ENCODE measurements at regions not wholly inside any gene's neighbourhood (a gene's known extent, or its start where the extent isn't known, plus 50 kb on each side); places are given as distances from the start of the nearest gene placed in this dataset.

DNA sequence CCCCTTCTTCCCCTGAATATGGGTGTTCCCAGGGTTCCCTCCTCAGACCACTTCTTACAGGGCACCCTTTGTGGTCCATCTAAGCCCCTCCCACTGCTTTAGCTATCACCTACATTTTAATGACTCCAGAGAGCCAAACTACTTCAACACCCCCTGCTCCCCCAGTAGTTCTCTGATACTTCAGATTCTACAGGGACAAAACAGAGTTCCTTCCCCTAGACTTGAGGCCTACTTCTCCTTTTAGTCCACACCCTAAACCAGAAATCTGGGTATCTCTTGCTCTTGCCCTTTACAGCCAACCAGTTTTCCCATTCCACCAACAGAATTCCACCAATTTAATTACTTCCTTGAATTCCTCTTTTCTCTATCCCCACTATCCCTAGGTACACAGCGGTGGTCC is 107.2 kb downstream of the KCNRG start:
- TF ChIP-seq, protein P1, sequence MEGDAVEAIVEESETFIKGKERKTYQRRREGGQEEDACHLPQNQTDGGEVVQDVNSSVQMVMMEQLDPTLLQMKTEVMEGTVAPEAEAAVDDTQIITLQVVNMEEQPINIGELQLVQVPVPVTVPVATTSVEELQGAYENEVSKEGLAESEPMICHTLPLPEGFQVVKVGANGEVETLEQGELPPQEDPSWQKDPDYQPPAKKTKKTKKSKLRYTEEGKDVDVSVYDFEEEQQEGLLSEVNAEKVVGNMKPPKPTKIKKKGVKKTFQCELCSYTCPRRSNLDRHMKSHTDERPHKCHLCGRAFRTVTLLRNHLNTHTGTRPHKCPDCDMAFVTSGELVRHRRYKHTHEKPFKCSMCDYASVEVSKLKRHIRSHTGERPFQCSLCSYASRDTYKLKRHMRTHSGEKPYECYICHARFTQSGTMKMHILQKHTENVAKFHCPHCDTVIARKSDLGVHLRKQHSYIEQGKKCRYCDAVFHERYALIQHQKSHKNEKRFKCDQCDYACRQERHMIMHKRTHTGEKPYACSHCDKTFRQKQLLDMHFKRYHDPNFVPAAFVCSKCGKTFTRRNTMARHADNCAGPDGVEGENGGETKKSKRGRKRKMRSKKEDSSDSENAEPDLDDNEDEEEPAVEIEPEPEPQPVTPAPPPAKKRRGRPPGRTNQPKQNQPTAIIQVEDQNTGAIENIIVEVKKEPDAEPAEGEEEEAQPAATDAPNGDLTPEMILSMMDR (IDR thresholded peaks at IDR 0.05), result no peak
- Histone ChIP-seq H3K9me3 (no peaks in the 10 kb centered on the region), H3K27me3 (no peaks in the 10 kb centered on the region), H3K4me1 (peaks cover 2 to 70% (median 56%) of the 10 kb centered on the region in 9 donors), H3K27ac (peak overlapping the region in 8 of 10 donors; percentile 94 to 100 (median 100)), H3K4me3 (peak overlapping the region in 3 of 10 donors; percentile 90 to 96 (median 96)), H3K36me3 (peaks cover 0 to 18% (median 0%) of the 10 kb centered on the region in 9 donors)
- no peak for ATAC-seq
- WGBS, 2 donors, result 98% methylated on average over 1 of the region's 1 CpG
- no peak for DNase-seq
- intact Hi-C loops (cut with DNase I), result loop anchor here in 7 of 10 donors (2.0 to 10.0 kb wide), 6 partner anchors 35 to 572 kb away; partner anchors contain the start of gene TRIM13 (in 1 of the 7)

DNA sequence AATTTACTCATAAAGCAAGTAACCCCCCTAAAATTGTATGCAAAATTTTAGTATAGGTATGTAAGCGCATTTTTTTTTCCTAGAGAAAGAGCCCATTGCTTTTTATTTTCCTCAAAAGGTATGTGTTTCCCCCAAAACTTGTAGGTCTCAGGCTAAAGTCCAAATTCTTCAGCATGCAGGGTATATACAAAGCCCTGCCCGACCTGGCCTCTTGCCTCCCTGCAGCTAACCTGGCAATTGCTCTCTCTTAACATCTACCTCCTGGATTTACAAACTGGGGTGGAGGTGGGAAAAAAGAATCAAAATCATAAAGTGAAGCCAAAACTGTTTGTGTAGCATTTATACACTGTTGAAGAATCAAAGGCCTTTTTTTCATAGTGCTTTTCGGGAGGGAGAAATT is 107.8 kb downstream of the KCNRG start:
- H3K27ac ChIP-seq, result peak overlapping the region; percentile 94 to 100 (median 100)
- H3K27me3 ChIP-seq, result peaks cover 0 to 4% (median 0%) of the 10 kb centered on the region in 7 donors
- ATAC-seq (no peak), DNase-seq (no peak)
- peak overlapping the region; percentile 51 to 98 (median 94) for H3K4me3 ChIP-seq
- H3K9me3 ChIP-seq, result no peaks in the 10 kb centered on the region
- intact Hi-C loops (cut with DNase I), result loop anchor here in 7 of 10 donors (2.0 to 10.0 kb wide), 6 partner anchors 36 to 572 kb away; partner anchors contain the start of gene TRIM13 (in 1 of the 7)
- H3K4me1 ChIP-seq, result peaks cover 2 to 71% (median 56%) of the 10 kb centered on the region in 9 donors
- peaks cover 0 to 18% (median 0%) of the 10 kb centered on the region in 9 donors for H3K36me3 ChIP-seq
- TF ChIP-seq, protein P1 (IDR thresholded peaks at IDR 0.05), result no peak
- WGBS, 2 donors, result 60 to 63% methylated on average over 3 of the region's 3 CpGs

DNA sequence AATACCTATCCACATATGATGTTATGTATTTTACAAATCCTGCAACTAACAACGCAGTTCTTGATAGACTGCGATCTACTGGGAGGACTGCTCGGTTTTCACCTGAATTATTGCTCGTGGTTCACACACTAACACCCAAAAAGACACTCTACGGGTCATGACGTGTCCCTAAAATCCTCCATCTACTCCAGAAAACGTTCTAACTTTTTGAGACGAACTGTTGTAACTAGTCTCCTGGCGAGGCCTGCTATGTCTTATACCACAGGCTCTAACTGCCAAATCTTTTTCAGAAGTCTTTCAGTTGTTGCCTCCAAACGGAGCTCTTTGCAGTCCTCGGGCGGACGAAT is 108.2 kb downstream of the KCNRG start:
- Histone ChIP-seq H3K9me3 (no peaks in the 10 kb centered on the region), H3K4me1 (peaks cover 2 to 73% (median 56%) of the 10 kb centered on the region in 9 donors), H3K27me3 (peaks cover 0 to 9% (median 0%) of the 10 kb centered on the region in 7 donors), H3K36me3 (peaks cover 0 to 18% (median 0%) of the 10 kb centered on the region in 9 donors), H3K4me3 (peak overlapping the region; percentile 51 to 98 (median 94)), H3K27ac (peak overlapping the region; percentile 94 to 100 (median 100))
- TF ChIP-seq, protein P1 (IDR thresholded peaks at IDR 0.05), result no peak
- ATAC-seq (no peak), DNase-seq (no peak)
- WGBS, 2 donors, result 4 to 6% methylated on average over 13 of the region's 13 CpGs
- intact Hi-C loops (cut with DNase I), result loop anchor here in 7 of 10 donors (2.0 to 10.0 kb wide), 6 partner anchors 36 to 571 kb away; partner anchors contain the start of gene TRIM13 (in 1 of the 7)

DNA sequence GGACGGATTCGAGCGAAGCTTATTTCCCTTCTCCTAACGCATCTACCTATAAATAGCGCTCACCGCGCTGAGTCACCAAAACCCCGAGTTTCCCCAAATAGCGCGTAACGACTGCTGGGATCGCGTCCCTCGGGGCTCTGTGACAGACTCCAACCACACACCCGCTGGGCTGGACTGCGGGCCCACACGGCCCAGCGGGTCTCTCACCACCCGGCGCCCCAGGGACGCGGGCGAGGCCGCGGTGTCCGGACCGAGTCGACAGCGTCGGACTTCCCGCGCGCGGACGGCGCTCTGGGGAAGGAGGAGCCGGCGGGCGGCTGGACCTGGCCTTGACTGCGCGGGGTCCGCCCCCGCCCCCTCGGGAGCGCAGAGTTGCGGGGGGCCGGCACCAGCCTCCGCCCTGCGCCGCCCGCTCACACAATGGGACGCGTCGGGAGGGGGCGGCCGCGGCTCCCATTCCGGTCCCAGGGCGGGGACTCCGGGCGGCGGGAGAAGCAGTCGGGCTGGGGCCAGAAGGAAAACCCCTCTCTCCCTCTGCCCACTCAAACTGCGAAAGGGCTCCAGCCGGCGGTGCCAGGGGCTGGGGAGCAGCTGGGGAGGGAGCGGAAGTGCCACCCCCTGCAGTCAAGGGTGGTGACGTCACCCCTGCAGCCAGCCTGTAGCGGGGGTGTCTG is 108.8 kb downstream of the KCNRG start:
- ATAC-seq (peak; percentile 86 to 95 (median 92)), DNase-seq (peak; percentile 87 to 97)
- Histone ChIP-seq H3K27ac (peak overlapping the region; percentile 94 to 100 (median 100)), H3K4me1 (peaks cover 2 to 70% (median 53%) of the 10 kb centered on the region in 9 donors), H3K27me3 (peaks cover 0 to 14% (median 5%) of the 10 kb centered on the region in 7 donors), H3K9me3 (no peaks in the 10 kb centered on the region), H3K36me3 (peaks cover 0 to 18% (median 0%) of the 10 kb centered on the region in 9 donors), H3K4me3 (peak overlapping the region; percentile 51 to 98 (median 94))
- TF ChIP-seq, protein P1 (IDR thresholded peaks at IDR 0.05), result peak in 2 of 9 donors; percentile 23 to 43
- 0 to 1% methylated on average over 58 to 69 of the region's 69 CpGs for WGBS, 2 donors
- intact Hi-C loops (cut with DNase I), result loop anchor here in 8 of 10 donors (1.0 to 10.0 kb wide), 8 partner anchors 37 to 571 kb away; partner anchors contain the start of gene TRIM13 (in 3 of the 8)
